SK-N-SH treated with all-trans-retinoic acid at 6 μM for 48 hours (cell line): ENCODE measurements at regions not wholly inside any gene's neighbourhood (a gene's known extent, or its start where the extent isn't known, plus 50 kb on each side); places are given as distances from the start of the nearest gene placed in this dataset.

Experiments used
- ATAC-seq: fragments of 200-7000 bp; cut with Tn5 transposase; 3 replicates; pipeline ENCODE4 v1.9.1; 2020; ENCODE audit warnings: mild to moderate bottlenecking, moderate library complexity
- ARNTL ChIP-seq: fragments of 450-650 bp; formaldehyde crosslinking; IDR thresholded peaks from 2 replicates; pipeline ENCODE4 v1.5.0; 2020; ENCODE audit warnings: low read depth, mild to moderate bottlenecking, moderate library complexity, borderline replicate concordance
- BACH2 ChIP-seq: fragments of 250-450 bp; sonication (Bioruptor Pico); IDR thresholded peaks from 2 replicates; pipeline ENCODE4 v1.9.0; 2021; ENCODE audit warnings: mild to moderate bottlenecking, borderline replicate concordance
- CSDC2 ChIP-seq: fragments of 250-450 bp; sonication (Bioruptor Pico); IDR thresholded peaks from 2 replicates; pipeline ENCODE4 v1.5.0; 2020; ENCODE audit warnings: mild to moderate bottlenecking, moderate library complexity
- ESRRG ChIP-seq: fragments of 250-450 bp; sonication (Bioruptor Pico); IDR thresholded peaks from 2 replicates; pipeline ENCODE4 v1.6.1; 2021; ENCODE audit warnings: mild to moderate bottlenecking
- GLIS3 ChIP-seq: fragments of 250-450 bp; sonication (Bioruptor Pico); IDR thresholded peaks from 2 replicates; pipeline ENCODE4 v1.5.0; 2020; ENCODE audit warnings: mild to moderate bottlenecking, moderate library complexity
- ISL1 ChIP-seq: fragments of 250-450 bp; sonication (Bioruptor Pico); IDR thresholded peaks from 2 replicates; pipeline ENCODE4 v2.1.2; 2022; ENCODE audit warnings: mild to moderate bottlenecking, moderate library complexity
- OSR1 ChIP-seq: fragments of 250-450 bp; sonication (Bioruptor Pico); IDR thresholded peaks from 2 replicates; pipeline ENCODE4 v1.8.0; 2022; ENCODE audit warnings: moderate library complexity, mild to moderate bottlenecking, inconsistent platforms
- PPARA ChIP-seq: fragments of 250-450 bp; sonication (Bioruptor Pico); IDR thresholded peaks from 2 replicates; pipeline ENCODE4 v1.5.0; 2020; ENCODE audit warnings: mild to moderate bottlenecking, borderline replicate concordance
- RARB ChIP-seq: fragments of 250-450 bp; sonication (Bioruptor Pico); IDR thresholded peaks from 2 replicates; pipeline ENCODE4 v1.8.0; 2021; ENCODE audit warnings: mild to moderate bottlenecking, moderate library complexity
- SNAI2 ChIP-seq: fragments of 250-450 bp; sonication (Bioruptor Pico); IDR thresholded peaks from 2 replicates; pipeline ENCODE4 v1.5.0; 2020; ENCODE audit warnings: mild to moderate bottlenecking, moderate library complexity
- TCF4 ChIP-seq: fragments of 250-450 bp; sonication (Bioruptor Pico); IDR thresholded peaks from 2 replicates; pipeline ENCODE4 v1.8.0; 2021; ENCODE audit warnings: mild to moderate bottlenecking, moderate library complexity, borderline replicate concordance
- TSHZ2 ChIP-seq: fragments of 250-450 bp; sonication (Bioruptor Pico); IDR thresholded peaks from 2 replicates; pipeline ENCODE4 v1.5.0; 2020; ENCODE audit warnings: mild to moderate bottlenecking, moderate library complexity
- ZC3H10 ChIP-seq: fragments of 250-450 bp; sonication (Bioruptor Pico); IDR thresholded peaks from 2 replicates; pipeline ENCODE4 v1.5.1; 2021; ENCODE audit warnings: mild to moderate bottlenecking, moderate library complexity
- ZFP3 ChIP-seq: fragments of 250-450 bp; sonication (Bioruptor Pico); IDR thresholded peaks from 2 replicates; pipeline ENCODE4 v1.5.0; 2020; ENCODE audit warnings: mild to moderate bottlenecking, moderate library complexity
- ZFP30 ChIP-seq: fragments of 450-650 bp; formaldehyde crosslinking; IDR thresholded peaks from 2 replicates; pipeline ENCODE4 v1.5.0; 2022; ENCODE audit warnings: mild to moderate bottlenecking, moderate library complexity
- ZNF8 ChIP-seq: fragments of 450-650 bp; formaldehyde crosslinking; IDR thresholded peaks from 2 replicates; pipeline ENCODE4 v1.5.0; 2020; ENCODE audit warnings: mild to moderate bottlenecking, moderate library complexity
- TF ChIP-seq, protein P1 (sequence below): fragments of 250-450 bp; sonication (Bioruptor Pico); IDR thresholded peaks from 2 replicates; pipeline ENCODE4 v1.5.1; 2021; ENCODE audit warnings: mild to moderate bottlenecking, moderate library complexity
- TF ChIP-seq, protein P2 (sequence below): fragments of 250-450 bp; sonication (Bioruptor Pico); IDR thresholded peaks from 2 replicates; pipeline ENCODE4 v1.8.0; 2021; ENCODE audit warnings: low read depth, mild to moderate bottlenecking, moderate library complexity, borderline replicate concordance
- TF ChIP-seq, protein P3 (sequence below): fragments of 250-450 bp; sonication (Bioruptor Pico); IDR thresholded peaks from 2 replicates; pipeline ENCODE4 v1.5.1; 2020; ENCODE audit warnings: low read depth, mild to moderate bottlenecking, moderate library complexity

DNA sequence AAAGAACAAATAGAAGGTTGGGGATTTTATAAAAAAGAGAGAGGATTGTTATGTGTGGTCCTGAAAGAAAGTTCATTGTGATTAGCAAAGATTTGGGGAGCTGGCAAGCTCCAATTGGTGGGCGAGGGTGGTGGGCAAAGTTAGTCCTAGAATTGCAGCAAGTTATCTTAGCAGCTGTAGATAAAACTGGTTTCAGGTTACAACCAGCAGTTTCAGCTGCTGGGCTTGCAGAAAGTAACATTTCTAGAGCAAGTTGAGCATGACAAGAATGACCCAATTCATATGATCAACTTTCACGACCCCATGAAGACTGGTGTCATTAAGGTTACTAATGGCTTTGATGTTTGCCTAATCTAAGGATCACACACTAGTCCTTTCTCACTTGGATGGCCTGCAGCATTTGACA lies 177.9 kb upstream of the NUDT4 start (continued):
- no peak for TF ChIP-seq TSHZ2 (CRISPR knock-in tag)
- TF ChIP-seq ZNF8 (CRISPR knock-in tag) = no peak

- TF ChIP-seq SNAI2 (CRISPR knock-in tag) (no peak), GLIS3 (CRISPR knock-in tag) (no peak), TSHZ2 (CRISPR knock-in tag) (no peak), TCF4 (CRISPR knock-in tag) (no peak), RARB (CRISPR knock-in tag) (no peak), PPARA (no peak), ZNF8 (CRISPR knock-in tag) (no peak), ISL1 (CRISPR knock-in tag) (no peak), BACH2 (CRISPR knock-in tag) (no peak), ZC3H10 (CRISPR knock-in tag) (no peak), ARNTL (CRISPR knock-in tag) (no peak), OSR1 (CRISPR knock-in tag) (no peak), ESRRG (CRISPR knock-in tag) (no peak), CSDC2 (CRISPR knock-in tag) (no peak), ZFP30 (CRISPR knock-in tag) (no peak), ZFP3 (CRISPR knock-in tag) (no peak)
- TF ChIP-seq, protein P1, sequence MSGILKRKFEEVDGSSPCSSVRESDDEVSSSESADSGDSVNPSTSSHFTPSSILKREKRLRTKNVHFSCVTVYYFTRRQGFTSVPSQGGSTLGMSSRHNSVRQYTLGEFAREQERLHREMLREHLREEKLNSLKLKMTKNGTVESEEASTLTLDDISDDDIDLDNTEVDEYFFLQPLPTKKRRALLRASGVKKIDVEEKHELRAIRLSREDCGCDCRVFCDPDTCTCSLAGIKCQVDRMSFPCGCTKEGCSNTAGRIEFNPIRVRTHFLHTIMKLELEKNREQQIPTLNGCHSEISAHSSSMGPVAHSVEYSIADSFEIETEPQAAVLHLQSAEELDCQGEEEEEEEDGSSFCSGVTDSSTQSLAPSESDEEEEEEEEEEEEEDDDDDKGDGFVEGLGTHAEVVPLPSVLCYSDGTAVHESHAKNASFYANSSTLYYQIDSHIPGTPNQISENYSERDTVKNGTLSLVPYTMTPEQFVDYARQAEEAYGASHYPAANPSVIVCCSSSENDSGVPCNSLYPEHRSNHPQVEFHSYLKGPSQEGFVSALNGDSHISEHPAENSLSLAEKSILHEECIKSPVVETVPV (CRISPR knock-in tag) = no peak
- TF ChIP-seq, protein P2, sequence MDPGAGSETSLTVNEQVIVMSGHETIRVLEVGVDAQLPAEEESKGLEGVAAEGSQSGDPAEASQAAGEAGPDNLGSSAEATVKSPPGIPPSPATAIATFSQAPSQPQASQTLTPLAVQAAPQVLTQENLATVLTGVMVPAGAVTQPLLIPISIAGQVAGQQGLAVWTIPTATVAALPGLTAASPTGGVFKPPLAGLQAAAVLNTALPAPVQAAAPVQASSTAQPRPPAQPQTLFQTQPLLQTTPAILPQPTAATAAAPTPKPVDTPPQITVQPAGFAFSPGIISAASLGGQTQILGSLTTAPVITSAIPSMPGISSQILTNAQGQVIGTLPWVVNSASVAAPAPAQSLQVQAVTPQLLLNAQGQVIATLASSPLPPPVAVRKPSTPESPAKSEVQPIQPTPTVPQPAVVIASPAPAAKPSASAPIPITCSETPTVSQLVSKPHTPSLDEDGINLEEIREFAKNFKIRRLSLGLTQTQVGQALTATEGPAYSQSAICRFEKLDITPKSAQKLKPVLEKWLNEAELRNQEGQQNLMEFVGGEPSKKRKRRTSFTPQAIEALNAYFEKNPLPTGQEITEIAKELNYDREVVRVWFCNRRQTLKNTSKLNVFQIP (CRISPR knock-in tag) = no peak
- TF ChIP-seq, protein P3, sequence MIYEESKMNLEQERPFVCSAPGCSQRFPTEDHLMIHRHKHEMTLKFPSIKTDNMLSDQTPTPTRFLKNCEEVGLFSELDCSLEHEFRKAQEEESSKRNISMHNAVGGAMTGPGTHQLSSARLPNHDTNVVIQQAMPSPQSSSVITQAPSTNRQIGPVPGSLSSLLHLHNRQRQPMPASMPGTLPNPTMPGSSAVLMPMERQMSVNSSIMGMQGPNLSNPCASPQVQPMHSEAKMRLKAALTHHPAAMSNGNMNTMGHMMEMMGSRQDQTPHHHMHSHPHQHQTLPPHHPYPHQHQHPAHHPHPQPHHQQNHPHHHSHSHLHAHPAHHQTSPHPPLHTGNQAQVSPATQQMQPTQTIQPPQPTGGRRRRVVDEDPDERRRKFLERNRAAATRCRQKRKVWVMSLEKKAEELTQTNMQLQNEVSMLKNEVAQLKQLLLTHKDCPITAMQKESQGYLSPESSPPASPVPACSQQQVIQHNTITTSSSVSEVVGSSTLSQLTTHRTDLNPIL = no peak
- no peak for ATAC-seq
These were observed 177.3 kb upstream of the NUDT4 start for GRCh38 chr12:93200291-93200917.

GRCh38 chr12:93201990-93202389 lies 175.7 kb upstream of the NUDT4 start:
- TF ChIP-seq, protein P3 = no peak
- TF ChIP-seq TCF4 (CRISPR knock-in tag) = no peak
- ATAC-seq = no peak
